PC-3 (cell line): ENCODE measurements at regions not wholly inside any gene's neighbourhood (a gene's known extent, or its start where the extent isn't known, plus 50 kb on each side); places are given as distances from the start of the nearest gene placed in this dataset.

ENCODE experiments used
- CTCF ChIP-seq: fragments of 300-600 bp; sonication (generic); conservative IDR thresholded peaks from 2 replicates; pipeline ENCODE4 v1.5.1; 2017; ENCODE audit warnings: antibody characterized with exemption, low read depth, mild to moderate bottlenecking, low read length
- EZH2 ChIP-seq: fragments of 300-600 bp; sonication (generic); IDR thresholded peaks from one replicate; pipeline ENCODE4 v1.6.1; 2017; ENCODE audit warnings: antibody characterized with exemption, mild to moderate bottlenecking, low read length; ENCODE audit not compliant: unreplicated experiment
- EZH2phosphoT487 ChIP-seq: fragments of 300-600 bp; sonication (generic); IDR thresholded peaks from 2 replicates; pipeline ENCODE4 v1.6.1; 2018; ENCODE audit warnings: mild to moderate bottlenecking, antibody characterized with exemption, low read length, borderline replicate concordance

DNA sequence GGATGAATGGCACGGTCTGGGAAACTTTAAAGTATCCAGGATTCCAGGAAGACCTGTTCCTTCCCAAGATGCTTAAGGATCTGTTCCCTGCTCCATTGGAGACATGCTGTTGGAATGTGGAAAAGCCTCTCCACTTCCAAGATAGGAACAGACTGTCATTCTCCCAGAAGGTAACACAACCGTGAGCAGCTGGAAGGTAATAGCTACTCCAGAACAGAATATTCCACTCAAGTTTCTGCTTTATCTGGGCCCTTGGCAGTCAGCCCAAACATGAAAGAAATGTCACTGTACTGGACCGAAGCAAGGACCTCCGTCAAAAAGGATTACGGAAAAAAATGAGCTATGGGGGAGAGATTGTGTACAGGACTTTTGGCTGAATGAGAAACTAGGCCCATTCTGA lies 420.9 kb upstream of the NBEA start:
- TF ChIP-seq CTCF: no peak
- no peak for TF ChIP-seq EZH2phosphoT487
- no peak for TF ChIP-seq EZH2
